SK-N-MC (cell line): ENCODE measurements at regions not wholly inside any gene's neighbourhood (a gene's known extent, or its start where the extent isn't known, plus 50 kb on each side); places are given as distances from the start of the nearest gene placed in this dataset.

Experiments
- EZH2 ChIP-seq: fragments of 200-600 bp; sonication (generic); IDR thresholded peaks from one replicate; pipeline ENCODE4 v1.6.1; 2017; ENCODE audit warnings: antibody characterized with exemption
- POLR2AphosphoS5 ChIP-seq: IDR thresholded peaks from 2 replicates; pipeline ENCODE4 v1.6.1; 2012; ENCODE audit warnings: mild to moderate bottlenecking, low read depth, low read length, borderline replicate concordance

GRCh38 chr10:59107147-59107546 is 69.3 kb upstream of the PHYHIPL start:
- TF ChIP-seq POLR2AphosphoS5 (no peak), EZH2 (no peak)
